AG04450 (cell line): ENCODE measurements at regions not wholly inside any gene's neighbourhood (a gene's known extent, or its start where the extent isn't known, plus 50 kb on each side); places are given as distances from the start of the nearest gene placed in this dataset.

Source experiments
- CTCF ChIA-PET: fragments of 300-600, 350-600 bp; formaldehyde crosslinking; extraction: SDS; loops from one replicate; lab custom pipeline; 2022; ENCODE audit warnings: antibody characterized with exemption, inconsistent platforms; lab: Charles Lee
- POLR2A ChIA-PET: fragments of 350-600 bp; formaldehyde crosslinking; extraction: SDS; loops from one replicate; lab custom pipeline; 2021; ENCODE audit warnings: antibody characterized with exemption, inconsistent platforms; lab: Yijun Ruan, JAX
- DNase-seq: peaks from one replicate; pipeline ENCODE4 v3.0.0-alpha.2; 2011; ENCODE audit warnings: low read depth, low spot score
- H3K27ac ChIP-seq: one replicate; pipeline ENCODE4 v1.5.1; 2012; ENCODE audit warnings: low read depth, low read length, control low read depth
- H3K27me3 ChIP-seq: one replicate; pipeline ENCODE4 v1.6.0; 2012; ENCODE audit warnings: low read length; ENCODE audit not compliant: control insufficient read depth, insufficient read depth
- H3K4me3 ChIP-seq: 2 replicates; pipeline ENCODE4 v1.5.1; 2011; ENCODE audit warnings: mild to moderate bottlenecking, low read depth, low read length, control low read depth
- H3K9me3 ChIP-seq: 2 replicates; pipeline ENCODE4 v1.5.1; 2012; ENCODE audit warnings: low read length; ENCODE audit not compliant: control insufficient read depth, insufficient read depth
- CTCF ChIP-seq: IDR thresholded peaks from 2 replicates; pipeline ENCODE4 v1.5.1; 2011; ENCODE audit warnings: low read depth, low read length, control low read depth, inconsistent platforms

- peaks cover 17% of the 10 kb centered on the region for H3K27me3 ChIP-seq
- CTCF ChIA-PET: no interaction called here
- no peak overlapping the region for H3K27ac ChIP-seq
- DNase-seq: no peak
- no peaks in the 10 kb centered on the region for H3K9me3 ChIP-seq
- TF ChIP-seq CTCF: no peak
- no peak overlapping the region for H3K4me3 ChIP-seq
- POLR2A ChIA-PET: no interaction called here
These were observed 150.4 kb upstream of the HS3ST2 start for GRCh38 chr16:22663389-22664064.

- ChIA-PET CTCF (no interaction called here), POLR2A (no interaction called here)
- H3K27ac ChIP-seq: no peak overlapping the region
- H3K27me3 ChIP-seq: peaks cover 17% of the 10 kb centered on the region
- no peak overlapping the region for H3K4me3 ChIP-seq
- H3K9me3 ChIP-seq: no peaks in the 10 kb centered on the region
- no peak for DNase-seq
- TF ChIP-seq CTCF: no peak
These were observed 149.8 kb upstream of the HS3ST2 start for GRCh38 chr16:22664132-22664531.

- ChIA-PET CTCF (no interaction called here), POLR2A (no interaction called here)
- H3K4me3 ChIP-seq: no peak overlapping the region
- TF ChIP-seq CTCF: no peak
- H3K27me3 ChIP-seq: peaks cover 17% of the 10 kb centered on the region
- no peaks in the 10 kb centered on the region for H3K9me3 ChIP-seq
- no peak for DNase-seq
- H3K27ac ChIP-seq: no peak overlapping the region
These were observed 149.4 kb upstream of the HS3ST2 start for GRCh38 chr16:22664561-22664997.

- H3K9me3 ChIP-seq: no peaks in the 10 kb centered on the region
- no peak for TF ChIP-seq CTCF
- peaks cover 17% of the 10 kb centered on the region for H3K27me3 ChIP-seq
- H3K27ac ChIP-seq: no peak overlapping the region
- ChIA-PET CTCF (no interaction called here), POLR2A (no interaction called here)
- H3K4me3 ChIP-seq: no peak overlapping the region
- DNase-seq: no peak
These were observed 148.7 kb upstream of the HS3ST2 start for GRCh38 chr16:22665048-22665797.

GRCh38 chr16:22665803-22666202 lies 148.2 kb upstream of the HS3ST2 start:
- ChIA-PET CTCF (no interaction called here), POLR2A (no interaction called here)
- Histone ChIP-seq H3K27ac (no peak overlapping the region), H3K27me3 (peaks cover 15% of the 10 kb centered on the region), H3K4me3 (no peak overlapping the region), H3K9me3 (no peaks in the 10 kb centered on the region)
- TF ChIP-seq CTCF: no peak
- DNase-seq: no peak
